Spleen (tissue), 11 donors: ENCODE measurements at regions not wholly inside any gene's neighbourhood (a gene's known extent, or its start where the extent isn't known, plus 50 kb on each side); places are given as distances from the start of the nearest gene placed in this dataset.

Experiments
- DNase-seq: peaks from one replicate; pipeline ENCODE4 v3.0.0-alpha.2; 2020
- H3K27ac ChIP-seq, 8 donors: fragments of 200-600 bp; sonication (generic) in 7 of 8; 1 replicate in 4 of 8; 2 replicates in 4 of 8; pipeline versions ENCODE4 v1.5.0 to v1.8.0; 2016 to 2021; ENCODE audit warnings: inconsistent platforms in 4 of 8, mild to moderate bottlenecking in 4 of 8, moderate library complexity in 1 of 8
- H3K27me3 ChIP-seq, 7 donors: fragments of 200-600 bp; sonication (generic) in 6 of 7; replicated peaks in 1 of 7; 1 replicate in 4 of 7; 2 replicates in 3 of 7; pipeline versions ENCODE4 v1.5.0 to v1.8.0; 2016 to 2021; ENCODE audit warnings: inconsistent platforms in 3 of 7, mild to moderate bottlenecking in 1 of 7
- H3K36me3 ChIP-seq, 6 donors: fragments of 200-600 bp; sonication (generic) in 5 of 6; 1 replicate in 4 of 6; 2 replicates in 2 of 6; pipeline versions ENCODE4 v1.5.0 to v1.8.0; 2016 to 2021; ENCODE audit warnings: inconsistent platforms in 2 of 6
- H3K4me1 ChIP-seq, 6 donors: fragments of 200-600 bp; sonication (generic) in 5 of 6; 1 replicate in 3 of 6; 2 replicates in 3 of 6; pipeline versions ENCODE4 v1.5.0 to v1.8.0; 2016 to 2021; ENCODE audit warnings: inconsistent platforms in 3 of 6
- H3K4me3 ChIP-seq, 8 donors: fragments of 200-600 bp; sonication (generic) in 7 of 8; 1 replicate in 4 of 8; 2 replicates in 4 of 8; pipeline versions ENCODE4 v1.5.0 to v1.8.0; 2016 to 2021; ENCODE audit warnings: inconsistent platforms in 4 of 8, mild to moderate bottlenecking in 4 of 8, moderate library complexity in 2 of 8
- H3K9me3 ChIP-seq, 8 donors: fragments of 200-600 bp; sonication (generic) in 7 of 8; 1 replicate in 4 of 8; 2 replicates in 4 of 8; pipeline versions ENCODE4 v1.5.0 to v1.8.0; 2016 to 2021; ENCODE audit warnings: inconsistent platforms in 4 of 8
- POLR2A ChIP-seq, 3 donors: fragments of 450-650 bp; IDR thresholded peaks; one replicate each; pipeline ENCODE4 v1.5.1; 2017; ENCODE audit warnings: antibody characterized with exemption in 3 of 3, mild to moderate bottlenecking in 1 of 3
- POLR2AphosphoS5 ChIP-seq, 3 donors: sonication (generic); formaldehyde crosslinking; IDR thresholded peaks; one replicate each; pipeline ENCODE4 v1.5.1; 2017; ENCODE audit warnings: antibody characterized with exemption in 3 of 3
- WGBS, 5 donors: extraction: QIAGEN DNeasy Blood & Tissue Kit in 3 of 5; methylation state at CpG; one replicate each; pipeline versions ENCODE4 v1.1.5 to v1.1.7; 2013 to 2018; 5-methylcytosine and 5-hydroxymethylcytosine counted together
- intact Hi-C: fragments of 100-400 bp; cut with DNase I; formaldehyde crosslinking; loops from one replicate; pipeline ENCODE4 v1.15.0; 2023; ENCODE audit warnings: low total_unique reads
- TF ChIP-seq, protein P1 (sequence below), 11 experiments: fragments of 200-600 bp in 7 of 11; fragments of 450-650 bp in 4 of 11; sonication (generic) in 4 of 11; IDR thresholded peaks in 8 of 11; conservative IDR thresholded peaks in 3 of 11; 1 replicate in 7 of 11; 2 replicates in 4 of 11; pipeline versions ENCODE4 v1.4.0 to v1.8.0; 2016 to 2021; ENCODE audit warnings: antibody characterized with exemption in 11 of 11, inconsistent platforms in 4 of 11, mild to moderate bottlenecking in 1 of 11
- donor health status: healthy with polysubstance abuse.
- donor health status: DM: no; HTN: no; CAD: no; lungs with moderate emphysema.
- donor health status: DM: no; HTN: no; CAD: no.
- donor health status: Bipolar disorder and iron deficiency.
- donor health status: healthy.
- donor health status: DM: no; HTN: no; CAD: no.
- donor health status: DM: yes; HTN: yes; CAD: no.

DNA sequence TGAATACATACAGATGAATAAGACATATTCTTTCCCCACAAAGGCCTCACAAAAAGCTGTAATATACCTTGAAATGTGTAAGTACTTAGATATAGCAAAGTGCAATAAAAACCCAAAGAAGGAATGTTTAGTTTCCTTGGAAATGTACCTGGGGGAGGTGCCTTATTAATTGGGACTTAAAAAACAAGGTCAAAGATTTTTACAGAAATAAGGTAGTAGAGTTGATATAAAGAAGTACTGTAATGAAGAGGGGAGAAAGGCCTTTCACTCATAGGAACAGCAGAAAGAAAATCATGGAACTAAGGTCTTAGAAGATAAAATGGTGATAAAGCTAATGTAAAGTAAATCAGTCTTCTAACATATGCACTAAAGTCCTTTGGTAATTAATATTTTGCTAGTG is 153.9 kb upstream of the B3GALT2 start:
- H3K36me3 ChIP-seq = no peaks in the 10 kb centered on the region
- DNase-seq = no peak
- peaks cover 0 to under 1% (median 0%) of the 10 kb centered on the region in 8 donors for H3K9me3 ChIP-seq
- H3K4me3 ChIP-seq = no peak overlapping the region
- H3K27me3 ChIP-seq = no peaks in the 10 kb centered on the region
- no peak for TF ChIP-seq POLR2A (IDR thresholded peaks at IDR 0.05)
- TF ChIP-seq, protein P1, sequence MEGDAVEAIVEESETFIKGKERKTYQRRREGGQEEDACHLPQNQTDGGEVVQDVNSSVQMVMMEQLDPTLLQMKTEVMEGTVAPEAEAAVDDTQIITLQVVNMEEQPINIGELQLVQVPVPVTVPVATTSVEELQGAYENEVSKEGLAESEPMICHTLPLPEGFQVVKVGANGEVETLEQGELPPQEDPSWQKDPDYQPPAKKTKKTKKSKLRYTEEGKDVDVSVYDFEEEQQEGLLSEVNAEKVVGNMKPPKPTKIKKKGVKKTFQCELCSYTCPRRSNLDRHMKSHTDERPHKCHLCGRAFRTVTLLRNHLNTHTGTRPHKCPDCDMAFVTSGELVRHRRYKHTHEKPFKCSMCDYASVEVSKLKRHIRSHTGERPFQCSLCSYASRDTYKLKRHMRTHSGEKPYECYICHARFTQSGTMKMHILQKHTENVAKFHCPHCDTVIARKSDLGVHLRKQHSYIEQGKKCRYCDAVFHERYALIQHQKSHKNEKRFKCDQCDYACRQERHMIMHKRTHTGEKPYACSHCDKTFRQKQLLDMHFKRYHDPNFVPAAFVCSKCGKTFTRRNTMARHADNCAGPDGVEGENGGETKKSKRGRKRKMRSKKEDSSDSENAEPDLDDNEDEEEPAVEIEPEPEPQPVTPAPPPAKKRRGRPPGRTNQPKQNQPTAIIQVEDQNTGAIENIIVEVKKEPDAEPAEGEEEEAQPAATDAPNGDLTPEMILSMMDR (IDR thresholded peaks at IDR 0.05 in 8 of 11, conservative IDR thresholded peaks at IDR 0.05 in 3 of 11) = no peak
- TF ChIP-seq POLR2AphosphoS5 (IDR thresholded peaks at IDR 0.05) = no peak
- H3K27ac ChIP-seq = no peak overlapping the region
- H3K4me1 ChIP-seq = no peaks in the 10 kb centered on the region
- intact Hi-C loops = no loop called here

DNA sequence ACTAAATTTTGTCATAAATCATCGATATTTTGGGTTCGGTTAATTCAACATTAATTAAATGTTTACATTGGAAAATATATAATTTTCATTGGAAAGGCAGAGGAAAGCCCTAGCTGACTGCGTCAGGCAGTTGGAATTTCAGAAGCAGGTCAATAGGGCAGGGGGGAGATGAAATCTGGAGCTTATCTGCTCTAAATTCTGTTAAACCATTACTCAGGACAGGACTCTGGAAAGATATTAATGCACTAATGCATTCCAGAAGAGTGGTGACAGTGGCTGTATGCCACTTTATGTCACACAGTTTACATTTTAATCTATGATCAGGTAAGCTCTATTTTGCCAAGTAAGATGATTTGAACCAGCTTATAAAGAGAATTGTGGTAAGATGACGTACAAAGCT is 153.0 kb upstream of the B3GALT2 start:
- H3K4me1 ChIP-seq = no peaks in the 10 kb centered on the region
- no peak for DNase-seq
- H3K27me3 ChIP-seq = no peaks in the 10 kb centered on the region
- 81 to 92% (median 89%) methylated on average over 4 of the region's 4 CpGs for WGBS, 5 donors
- peaks cover 0 to 10% (median 4%) of the 10 kb centered on the region in 8 donors for H3K9me3 ChIP-seq
- H3K27ac ChIP-seq = no peak overlapping the region
- H3K4me3 ChIP-seq = no peak overlapping the region
- no peaks in the 10 kb centered on the region for H3K36me3 ChIP-seq
- intact Hi-C loops = no loop called here
- no peak for TF ChIP-seq POLR2AphosphoS5 (IDR thresholded peaks at IDR 0.05)
- no peak for TF ChIP-seq POLR2A (IDR thresholded peaks at IDR 0.05)
- TF ChIP-seq, protein P1 (IDR thresholded peaks at IDR 0.05 in 8 of 11, conservative IDR thresholded peaks at IDR 0.05 in 3 of 11) = no peak

- Histone ChIP-seq H3K36me3 (no peaks in the 10 kb centered on the region), H3K27me3 (no peaks in the 10 kb centered on the region), H3K9me3 (peaks cover under 1 to 22% (median 16%) of the 10 kb centered on the region in 8 donors), H3K4me3 (no peak overlapping the region), H3K4me1 (no peaks in the 10 kb centered on the region), H3K27ac (no peak overlapping the region)
- WGBS, 5 donors = 49 to 75% (median 60%) methylated on average over 2 of the region's 2 CpGs
- intact Hi-C loops = no loop called here
- TF ChIP-seq, protein P1 (IDR thresholded peaks at IDR 0.05 in 8 of 11, conservative IDR thresholded peaks at IDR 0.05 in 3 of 11) = no peak
- TF ChIP-seq POLR2A (IDR thresholded peaks at IDR 0.05) = no peak
- no peak for DNase-seq
Observed at GRCh38 chr1:193338194-193338593, 151.8 kb upstream of the B3GALT2 start.

DNA sequence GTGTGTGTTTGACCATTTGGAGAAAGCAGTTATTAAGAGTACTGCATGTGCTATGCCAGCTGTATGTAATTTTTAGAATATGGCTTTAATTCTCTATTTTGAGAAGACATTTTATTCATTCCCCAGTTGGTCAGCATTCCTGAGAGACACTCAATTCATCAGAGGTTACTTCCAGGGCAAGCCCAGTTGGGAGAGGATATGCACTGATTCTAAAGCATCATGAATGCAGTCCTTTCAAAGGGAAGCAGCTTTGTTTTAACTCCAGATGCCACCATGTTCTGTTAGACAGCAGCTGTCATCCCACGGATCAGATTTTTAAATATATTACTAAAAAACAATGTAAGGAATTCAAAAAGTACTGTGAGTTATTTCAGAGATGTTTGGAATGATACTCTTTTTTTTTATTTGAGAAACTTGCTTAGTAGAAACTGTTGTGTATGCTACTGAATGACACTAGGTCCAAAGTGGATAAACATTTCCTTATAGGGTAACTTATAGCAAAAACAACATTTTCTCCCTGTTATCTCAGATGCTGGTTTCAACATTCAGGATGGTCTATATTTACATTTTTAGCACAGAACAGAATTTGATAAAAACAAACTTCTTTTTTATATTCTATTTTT is 149.5 kb upstream of the B3GALT2 start:
- no peaks in the 10 kb centered on the region for H3K36me3 ChIP-seq
- intact Hi-C loops = no loop called here
- TF ChIP-seq, protein P1 (IDR thresholded peaks at IDR 0.05 in 8 of 11, conservative IDR thresholded peaks at IDR 0.05 in 3 of 11) = no peak
- TF ChIP-seq POLR2AphosphoS5 (IDR thresholded peaks at IDR 0.05) = no peak
- TF ChIP-seq POLR2A (IDR thresholded peaks at IDR 0.05) = no peak
- H3K4me1 ChIP-seq = no peaks in the 10 kb centered on the region
- H3K27ac ChIP-seq = no peak overlapping the region
- no peak for DNase-seq
- H3K27me3 ChIP-seq = no peaks in the 10 kb centered on the region
- H3K4me3 ChIP-seq = no peak overlapping the region
- WGBS, 5 donors = 57 to 90% (median 65%) methylated on average over 1 of the region's 1 CpG
- peaks cover 6 to 45% (median 38%) of the 10 kb centered on the region in 8 donors for H3K9me3 ChIP-seq
